Endothelial cell of umbilical vein (primary cell): ENCODE measurements at regions not wholly inside any gene's neighbourhood (a gene's known extent, or its start where the extent isn't known, plus 50 kb on each side); places are given as distances from the start of the nearest gene placed in this dataset.

ENCODE experiments used
- BruUV-seq: library from RNA; stranded (reverse); fragments of 400-500 nt; replicated peaks from 2 replicates; lab custom pipeline; 2021; lab: Mats Ljungman, UMichigan
- CTCF ChIA-PET: fragments of 300-600, 350-600 bp; sonication (Branson Sonifier 250); formaldehyde crosslinking; loops from one replicate; lab custom pipeline; 2021; ENCODE audit warnings: antibody characterized with exemption, inconsistent platforms; lab: Charles Lee
- POLR2A ChIA-PET: fragments of 300-600, 350-600 bp; sonication (Branson Sonifier 250); formaldehyde crosslinking; loops from one replicate; lab custom pipeline; 2021; ENCODE audit warnings: antibody characterized with exemption, inconsistent platforms; lab: Charles Lee
- DNase-seq: peaks from one replicate; pipeline ENCODE4 v3.0.0-alpha.2; 2011; ENCODE audit warnings: low read depth, low spot score
- FAIRE-seq: peaks from 2 replicates; lab custom pipeline; 2011; peaks lifted over from hg19 to GRCh38; lab: Jason Lieb, UNC
- H2AFZ ChIP-seq: 2 replicates; pipeline ENCODE4 v1.6.0; 2012; ENCODE audit warnings: low read depth, low read length, control low read depth, inconsistent platforms
- H3K27ac ChIP-seq: 2 replicates; pipeline ENCODE4 v1.5.1; 2011; ENCODE audit warnings: low read depth, mild to moderate bottlenecking, control low read depth, low read length, moderate library complexity; ENCODE audit not compliant: insufficient read depth
- H3K27me3 ChIP-seq, 2 experiments: 2 replicates each; pipeline versions ENCODE4 v1.6.0 to v1.6.1; 2011; ENCODE audit warnings: low read length in 2 of 2, mixed read lengths in 1 of 2; ENCODE audit not compliant: control insufficient read depth in 2 of 2, insufficient read depth in 2 of 2
- H3K36me3 ChIP-seq, 2 experiments: 2 replicates in 1 of 2; 3 replicates in 1 of 2; pipeline ENCODE4 v1.5.1; 2011; ENCODE audit warnings: low read length in 2 of 2, mild to moderate bottlenecking in 1 of 2, moderate library complexity in 1 of 2; ENCODE audit not compliant: control insufficient read depth in 2 of 2, insufficient read depth in 2 of 2; ENCODE audit errors: extremely low read depth in 1 of 2
- H3K4me1 ChIP-seq: 3 replicates; pipeline ENCODE4 v1.5.1; 2011; ENCODE audit warnings: mild to moderate bottlenecking, low read length; ENCODE audit not compliant: control insufficient read depth, insufficient read depth; ENCODE audit errors: extremely low read depth
- H3K4me2 ChIP-seq: 2 replicates; pipeline ENCODE4 v1.6.1; 2011; ENCODE audit warnings: low read length, control low read depth, mixed read lengths; ENCODE audit not compliant: insufficient read depth
- H3K4me3 ChIP-seq, 3 experiments: fragments of 200-600 bp in 1 of 3; sonication (generic), shearing (Covaris generic) in 1 of 3; replicated peaks in 1 of 3; 2 replicates each; pipeline ENCODE4 v1.5.1; 2011 to 2016; ENCODE audit warnings: control low read depth in 3 of 3, low read length in 3 of 3, mild to moderate bottlenecking in 2 of 3, inconsistent platforms in 1 of 3, low read depth in 1 of 3, moderate library complexity in 1 of 3; ENCODE audit not compliant: insufficient read depth in 1 of 3
- H3K79me2 ChIP-seq: 2 replicates; pipeline ENCODE4 v1.6.0; 2012; ENCODE audit warnings: low read length, inconsistent platforms; ENCODE audit not compliant: control insufficient read depth, insufficient read depth
- H3K9ac ChIP-seq: replicated peaks from 2 replicates; pipeline ENCODE3; 2011; ENCODE audit warnings: low read length, control low read depth; ENCODE audit not compliant: insufficient read depth; ENCODE audit errors: extremely low read depth
- H3K9me1 ChIP-seq: replicated peaks from 3 replicates; pipeline ENCODE4 v1.6.0; 2011; ENCODE audit warnings: mild to moderate bottlenecking, low read length; ENCODE audit not compliant: control insufficient read depth, insufficient read depth; ENCODE audit errors: extremely low read depth
- H3K9me3 ChIP-seq: replicated peaks from 2 replicates; pipeline ENCODE4 v1.5.1; 2012; ENCODE audit warnings: low read length, inconsistent platforms; ENCODE audit not compliant: control insufficient read depth, insufficient read depth
- H4K20me1 ChIP-seq: replicated peaks from 2 replicates; pipeline ENCODE3; 2011; ENCODE audit warnings: mild to moderate bottlenecking, low read length; ENCODE audit not compliant: control insufficient read depth, insufficient read depth; ENCODE audit errors: extremely low read depth
- CTCF ChIP-seq, 2 donors: IDR thresholded peaks; 1 replicate in 1 of 2; 2 replicates in 1 of 2; pipeline ENCODE4 v1.5.1; 2011; ENCODE audit warnings: low read length in 2 of 2, mild to moderate bottlenecking in 2 of 2, moderate library complexity in 2 of 2, control low read depth in 1 of 2, inconsistent platforms in 1 of 2, low read depth in 1 of 2; ENCODE audit not compliant: insufficient read depth in 1 of 2; ENCODE audit errors: extremely low read depth in 1 of 2
- EZH2 ChIP-seq: IDR thresholded peaks from 2 replicates; pipeline ENCODE4 v1.6.1; 2012; ENCODE audit warnings: borderline replicate concordance, low read depth, mild to moderate bottlenecking, moderate library complexity, low read length, inconsistent platforms; ENCODE audit not compliant: severe bottlenecking
- FOS ChIP-seq: IDR thresholded peaks from 2 replicates; pipeline ENCODE4 v1.6.1; 2011; ENCODE audit warnings: mild to moderate bottlenecking, low read length, moderate library complexity, borderline replicate concordance; ENCODE audit not compliant: insufficient read depth
- GATA2 ChIP-seq: IDR thresholded peaks from 2 replicates; pipeline ENCODE4 v1.7.0; 2011; ENCODE audit warnings: low read depth, mild to moderate bottlenecking, moderate library complexity, mixed read lengths, low read length; ENCODE audit not compliant: insufficient read length, insufficient read depth
- JUN ChIP-seq: IDR thresholded peaks from 2 replicates; pipeline ENCODE4 v1.6.1; 2011; ENCODE audit warnings: borderline replicate concordance, low read depth; ENCODE audit not compliant: insufficient read length, insufficient read depth
- MAX ChIP-seq: IDR thresholded peaks from 2 replicates; pipeline ENCODE4 v1.6.1; 2011; ENCODE audit not compliant: insufficient read depth, insufficient read length
- MYC ChIP-seq: IDR thresholded peaks from one replicate; pipeline ENCODE4 v1.6.1; 2011; ENCODE audit warnings: mild to moderate bottlenecking, low read depth, low read length
- POLR2A ChIP-seq: IDR thresholded peaks from 2 replicates; pipeline ENCODE4 v1.6.1; 2012; ENCODE audit warnings: low read depth, mild to moderate bottlenecking, control low read depth, low read length
- POLR2AphosphoS5 ChIP-seq: IDR thresholded peaks from 2 replicates; pipeline ENCODE4 v1.6.1; 2012; ENCODE audit warnings: low read depth, mild to moderate bottlenecking, control low read depth, low read length, moderate library complexity; ENCODE audit not compliant: insufficient read depth
- dilution Hi-C: fragments of 300-500 bp; cut with MboI; formaldehyde crosslinking; loops from one replicate; pipeline ENCODE4 v1.15.0; 2019; ENCODE audit warnings: low sequenced_read_pairs; ENCODE audit not compliant: extremely low pct_ligation_motif_present
- intact Hi-C: fragments of 100-400 bp; cut with micrococcal nuclease; formaldehyde crosslinking; loops from one replicate; pipeline ENCODE4 v1.10.0; 2022

- dilution Hi-C loops: no loop called here
- Histone ChIP-seq H2AFZ (no peak overlapping the region), H4K20me1 (no peaks in the 10 kb centered on the region), H3K9me3 (no peaks in the 10 kb centered on the region), H3K27ac (no peak overlapping the region), H3K79me2 (no peaks in the 10 kb centered on the region), H3K9ac (no peak overlapping the region), H3K27me3 (no peaks in the 10 kb centered on the region), H3K4me1 (no peaks in the 10 kb centered on the region), H3K9me1 (no peaks in the 10 kb centered on the region), H3K4me2 (no peak overlapping the region), H3K36me3 (no peaks in the 10 kb centered on the region), H3K4me3 (no peak overlapping the region)
- FAIRE-seq (no peak), DNase-seq (no peak)
- intact Hi-C loops: no loop called here
- ChIA-PET CTCF (no interaction called here), POLR2A (no interaction called here)
- no TSS peak for BruUV-seq
- no peak for TF ChIP-seq POLR2AphosphoS5
- TF ChIP-seq GATA2: no peak
- TF ChIP-seq MAX: no peak
- no peak for TF ChIP-seq FOS
- TF ChIP-seq POLR2A: no peak
- TF ChIP-seq CTCF (IDR thresholded peaks at IDR 0.05; ENCODE audit: extremely low read depth in 1 of 2, insufficient read depth in 1 of 2, low read depth in 1 of 2, low read length in 2 of 2): no peak
- no peak for TF ChIP-seq MYC
- TF ChIP-seq EZH2: no peak
- TF ChIP-seq JUN: no peak
These were observed 415.7 kb downstream of the USP25 start for GRCh38 chr21:16145479-16145878.
